HepG2 (cell line): ENCODE measurements at regions not wholly inside any gene's neighbourhood (a gene's known extent, or its start where the extent isn't known, plus 50 kb on each side); places are given as distances from the start of the nearest gene placed in this dataset.
A peak's percentile ranks its signal among the peaks of the same experiment; 100 is the strongest.

Experiments used
- ATAC-seq: fragments of 200-7000 bp; cut with Tn5 transposase; 3 replicates; pipeline ENCODE4 v1.9.1; 2020; ENCODE audit warnings: mild to moderate bottlenecking, moderate library complexity
- BruUV-seq: library from RNA; stranded (reverse); fragments of 400-500 nt; replicated peaks from 2 replicates; lab custom pipeline; 2021; lab: Mats Ljungman, UMichigan
- CTCF ChIA-PET: fragments of 300-600 bp; formaldehyde crosslinking; extraction: SDS; loops from one replicate; lab custom pipeline; 2021; ENCODE audit warnings: low total read pairs, inconsistent platforms, low intra/inter-chr PET ratio; lab: Yijun Ruan, JAX
- POLR2A ChIA-PET: fragments of 350-600 bp; sonication (Branson Sonifier 250); formaldehyde crosslinking; loops from one replicate; lab custom pipeline; 2020; ENCODE audit warnings: antibody characterized with exemption, inconsistent platforms; lab: Yijun Ruan, JAX
- DNase-seq: peaks from one replicate; pipeline ENCODE4 v3.0.0-alpha.2; 2015; ENCODE audit warnings: low spot score
- FAIRE-seq: peaks from 3 replicates; lab custom pipeline; 2011; peaks lifted over from hg19 to GRCh38; lab: Jason Lieb, UNC
- H2AFZ ChIP-seq: one replicate; pipeline ENCODE4 v1.6.1; 2011; ENCODE audit warnings: low read length, inconsistent platforms
- H3K27ac ChIP-seq: fragments of 300-600 bp; 3 replicates; pipeline ENCODE4 v1.8.0; 2011; ENCODE audit warnings: mixed run types, mild to moderate bottlenecking, mixed read lengths, low read length, inconsistent platforms; ENCODE audit not compliant: insufficient read depth; ENCODE audit errors: extremely low read length
- H3K27me3 ChIP-seq, 2 experiments: fragments of 200-600 bp in 1 of 2; 2 replicates in 1 of 2; 3 replicates in 1 of 2; pipeline versions ENCODE4 v1.6.0 to v1.8.0; 2011; ENCODE audit warnings: low read length in 2 of 2, mild to moderate bottlenecking in 2 of 2, moderate library complexity in 2 of 2, inconsistent platforms in 1 of 2; ENCODE audit not compliant: insufficient read depth in 2 of 2, control insufficient read depth in 1 of 2
- H3K36me3 ChIP-seq, 2 experiments: fragments of 200-600 bp in 1 of 2; replicated peaks in 1 of 2; 2 replicates in 1 of 2; 3 replicates in 1 of 2; pipeline versions ENCODE4 v1.5.1 to v1.8.0; 2011; ENCODE audit warnings: low read length in 2 of 2, inconsistent platforms in 1 of 2; ENCODE audit not compliant: insufficient read depth in 2 of 2, control insufficient read depth in 1 of 2
- H3K4me1 ChIP-seq: 2 replicates; pipeline ENCODE4 v1.5.1; 2012; ENCODE audit warnings: low read length, inconsistent platforms; ENCODE audit not compliant: insufficient read depth
- H3K4me2 ChIP-seq: 2 replicates; pipeline ENCODE4 v1.6.0; 2011; ENCODE audit warnings: low read depth, low read length, inconsistent platforms
- H3K4me3 ChIP-seq, 3 experiments: fragments of 200-600 bp in 1 of 3; sonication (generic), shearing (Covaris generic) in 1 of 3; replicated peaks in 1 of 3; 2 replicates each; pipeline ENCODE4 v1.5.1; 2011 to 2016; ENCODE audit warnings: low read length in 3 of 3, inconsistent platforms in 2 of 3, low read depth in 2 of 3, mild to moderate bottlenecking in 2 of 3, control low read depth in 1 of 3, mixed read lengths in 1 of 3; ENCODE audit not compliant: insufficient read depth in 1 of 3
- H3K79me2 ChIP-seq: one replicate; pipeline ENCODE4 v1.6.1; 2011; ENCODE audit warnings: low read length, inconsistent platforms; ENCODE audit not compliant: insufficient read depth
- H3K9ac ChIP-seq: 2 replicates; pipeline ENCODE4 v1.6.0; 2011; ENCODE audit warnings: mild to moderate bottlenecking, low read depth, low read length, inconsistent platforms; ENCODE audit not compliant: insufficient read depth
- H3K9me3 ChIP-seq: 2 replicates; pipeline ENCODE4 v1.5.1; 2012; ENCODE audit warnings: mild to moderate bottlenecking, low read length
- H4K20me1 ChIP-seq: 2 replicates; pipeline ENCODE4 v1.6.0; 2011; ENCODE audit warnings: inconsistent platforms, mild to moderate bottlenecking, low read length, moderate library complexity; ENCODE audit not compliant: insufficient read depth
- CEBPB ChIP-seq: IDR thresholded peaks from 2 replicates; pipeline ENCODE4 v1.6.1; 2011; ENCODE audit warnings: low read depth, low read length, improper control_type of control experiment, borderline replicate concordance
- CHD2 ChIP-seq: IDR thresholded peaks from 2 replicates; pipeline ENCODE4 v1.6.1; 2011; ENCODE audit warnings: low read depth, low read length, improper control_type of control experiment
- MAFF ChIP-seq: IDR thresholded peaks from 2 replicates; pipeline ENCODE4 v1.6.1; 2011; ENCODE audit warnings: low read depth, low read length, improper control_type of control experiment
- MAFK ChIP-seq, 2 experiments: IDR thresholded peaks in 1 of 2; conservative IDR thresholded peaks in 1 of 2; 2 replicates each; pipeline ENCODE4 v1.6.1; 2011; ENCODE audit warnings: improper control_type of control experiment in 2 of 2, low read length in 2 of 2
- MYC ChIP-seq: sonication (generic); formaldehyde crosslinking; IDR thresholded peaks from 2 replicates; pipeline ENCODE4 v1.9.0; 2021; ENCODE audit warnings: missing genetic modification reagents, borderline replicate concordance
- NCOA5 ChIP-seq: sonication (generic); formaldehyde crosslinking; IDR thresholded peaks from 2 replicates; pipeline ENCODE4 v1.4.0; 2020; ENCODE audit warnings: missing genetic modification reagents
- SMYD3 ChIP-seq: sonication (generic); formaldehyde crosslinking; IDR thresholded peaks from 2 replicates; pipeline ENCODE4 v1.8.1; 2023; ENCODE audit warnings: mild to moderate bottlenecking, missing genetic modification reagents
- ZFP36L2 ChIP-seq: sonication (generic); formaldehyde crosslinking; IDR thresholded peaks from 2 replicates; pipeline ENCODE4 v1.4.0; 2020; ENCODE audit warnings: missing genetic modification reagents
- ZNF256 ChIP-seq: sonication (generic); formaldehyde crosslinking; conservative IDR thresholded peaks from 2 replicates; pipeline ENCODE4 v1.4.0; 2020; ENCODE audit warnings: missing genetic modification reagents
- ZSCAN21 ChIP-seq: sonication (generic); formaldehyde crosslinking; IDR thresholded peaks from 2 replicates; pipeline ENCODE4 v1.8.0; 2022; ENCODE audit warnings: mild to moderate bottlenecking, missing genetic modification reagents, moderate library complexity, borderline replicate concordance
- WGBS: methylation state at CpG from one replicate; pipeline ENCODE4 v1.1.6; 2017; ENCODE audit warnings: low lambda C conversion rate; 5-methylcytosine and 5-hydroxymethylcytosine counted together
- in situ Hi-C: cut with HindIII; loops from 2 replicates; pipeline ENCODE4 v1.10.0; 2017; ENCODE audit warnings: low pct_unique_long_range_greater_than_20kb; ENCODE audit not compliant: extremely low pct_ligation_motif_present
- intact Hi-C: fragments of 100-400 bp; cut with micrococcal nuclease; formaldehyde crosslinking; loops from one replicate; pipeline ENCODE4 v1.10.0; 2022; ENCODE audit not compliant: unreplicated experiment
- TF ChIP-seq, protein P1 (sequence below): sonication (generic); formaldehyde crosslinking; IDR thresholded peaks from one replicate; pipeline ENCODE4 v1.5.1; 2020; ENCODE audit warnings: mild to moderate bottlenecking, missing genetic modification reagents; ENCODE audit errors: not compliant biosample characterization
- TF ChIP-seq, protein P2 (sequence below): IDR thresholded peaks from 2 replicates; pipeline ENCODE4 v1.6.1; 2016; ENCODE audit warnings: low read depth, borderline replicate concordance

DNA sequence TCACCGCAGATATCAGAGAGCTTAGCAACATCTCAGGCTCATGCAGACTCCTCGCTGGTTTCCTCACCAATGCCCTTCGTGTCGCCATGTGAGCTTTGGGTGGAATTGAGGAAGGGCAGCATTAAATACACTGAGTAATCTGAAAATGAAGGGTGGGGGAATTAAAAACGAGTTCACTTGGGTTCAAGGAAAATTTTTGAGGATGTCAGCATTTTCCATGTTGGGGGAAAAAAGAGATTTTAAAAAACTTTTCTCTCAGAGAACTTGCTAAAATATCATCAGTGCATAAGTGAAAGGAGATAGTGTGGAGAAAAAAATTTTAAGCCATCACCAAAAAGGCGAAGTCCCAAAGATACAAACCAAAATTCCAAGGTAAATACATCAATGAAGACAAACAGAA is 359.3 kb downstream of the KCNRG start:
- Histone ChIP-seq H3K36me3 (no peaks in the 10 kb centered on the region), H3K9ac (no peak overlapping the region), H4K20me1 (no peaks in the 10 kb centered on the region), H2AFZ (no peak overlapping the region), H3K79me2 (no peaks in the 10 kb centered on the region), H3K4me3 (no peak overlapping the region), H3K9me3 (peaks cover under 1% of the 10 kb centered on the region; the same call in 1 of the 2 replicates), H3K4me1 (peaks cover 17% of the 10 kb centered on the region), H3K4me2 (no peak overlapping the region), H3K27ac (no peak overlapping the region), H3K27me3 (no peaks in the 10 kb centered on the region)
- CTCF ChIA-PET: no interaction called here
- in situ Hi-C loops (no loop called here), intact Hi-C loops (no loop called here)
- no TSS peak for BruUV-seq
- DNase-seq (no peak), ATAC-seq (no peak), FAIRE-seq (no peak)
- 93% methylated on average over 6 of the region's 6 CpGs for WGBS
- POLR2A ChIA-PET: no interaction called here
- TF ChIP-seq MAFK (conservative IDR thresholded peaks at IDR 0.05 in 1 of 2, IDR thresholded peaks at IDR 0.05 in 1 of 2; ENCODE audit: low read length in 2 of 2): peak; percentile 85 to 93
- TF ChIP-seq ZNF256 (CRISPR knock-in tag): no peak
- TF ChIP-seq MAFF: peak; percentile 85

DNA sequence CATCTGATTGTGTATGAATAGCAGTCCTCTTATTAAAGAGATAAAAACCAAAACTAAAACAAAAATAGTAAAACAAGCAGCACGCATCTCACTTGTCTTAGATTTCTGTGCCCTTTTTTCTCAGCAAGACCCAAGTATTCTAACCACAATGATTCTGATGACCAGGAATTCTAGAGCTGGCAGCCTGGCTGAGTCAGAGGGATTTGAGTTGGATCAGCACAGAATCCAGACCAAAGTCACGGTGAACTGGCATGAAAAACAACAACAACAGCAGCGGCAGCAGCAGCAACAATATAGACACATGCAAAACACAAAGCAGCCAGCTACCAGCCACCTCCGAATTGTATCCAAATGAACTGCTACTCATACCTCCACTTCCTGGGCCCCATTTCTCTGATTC is 360.5 kb downstream of the KCNRG start:
- no peak for FAIRE-seq
- H4K20me1 ChIP-seq: no peaks in the 10 kb centered on the region
- CTCF ChIA-PET: no interaction called here
- H3K27me3 ChIP-seq: no peaks in the 10 kb centered on the region
- no TSS peak for BruUV-seq
- intact Hi-C loops: no loop called here
- H3K27ac ChIP-seq: no peak overlapping the region
- 57% methylated on average over 3 of the region's 4 CpGs for WGBS
- no peak overlapping the region for H3K4me3 ChIP-seq
- H3K9me3 ChIP-seq: peaks cover 14% of the 10 kb centered on the region
- H3K9ac ChIP-seq: no peak overlapping the region
- peaks cover 17% of the 10 kb centered on the region for H3K4me1 ChIP-seq
- H2AFZ ChIP-seq: no peak overlapping the region
- in situ Hi-C loops: no loop called here
- POLR2A ChIA-PET: no interaction called here
- no peak overlapping the region for H3K4me2 ChIP-seq
- no peaks in the 10 kb centered on the region for H3K79me2 ChIP-seq
- ATAC-seq: no peak
- no peaks in the 10 kb centered on the region for H3K36me3 ChIP-seq
- DNase-seq: no peak
- no peak for TF ChIP-seq SMYD3 (CRISPR knock-in tag)
- TF ChIP-seq, protein P1, sequence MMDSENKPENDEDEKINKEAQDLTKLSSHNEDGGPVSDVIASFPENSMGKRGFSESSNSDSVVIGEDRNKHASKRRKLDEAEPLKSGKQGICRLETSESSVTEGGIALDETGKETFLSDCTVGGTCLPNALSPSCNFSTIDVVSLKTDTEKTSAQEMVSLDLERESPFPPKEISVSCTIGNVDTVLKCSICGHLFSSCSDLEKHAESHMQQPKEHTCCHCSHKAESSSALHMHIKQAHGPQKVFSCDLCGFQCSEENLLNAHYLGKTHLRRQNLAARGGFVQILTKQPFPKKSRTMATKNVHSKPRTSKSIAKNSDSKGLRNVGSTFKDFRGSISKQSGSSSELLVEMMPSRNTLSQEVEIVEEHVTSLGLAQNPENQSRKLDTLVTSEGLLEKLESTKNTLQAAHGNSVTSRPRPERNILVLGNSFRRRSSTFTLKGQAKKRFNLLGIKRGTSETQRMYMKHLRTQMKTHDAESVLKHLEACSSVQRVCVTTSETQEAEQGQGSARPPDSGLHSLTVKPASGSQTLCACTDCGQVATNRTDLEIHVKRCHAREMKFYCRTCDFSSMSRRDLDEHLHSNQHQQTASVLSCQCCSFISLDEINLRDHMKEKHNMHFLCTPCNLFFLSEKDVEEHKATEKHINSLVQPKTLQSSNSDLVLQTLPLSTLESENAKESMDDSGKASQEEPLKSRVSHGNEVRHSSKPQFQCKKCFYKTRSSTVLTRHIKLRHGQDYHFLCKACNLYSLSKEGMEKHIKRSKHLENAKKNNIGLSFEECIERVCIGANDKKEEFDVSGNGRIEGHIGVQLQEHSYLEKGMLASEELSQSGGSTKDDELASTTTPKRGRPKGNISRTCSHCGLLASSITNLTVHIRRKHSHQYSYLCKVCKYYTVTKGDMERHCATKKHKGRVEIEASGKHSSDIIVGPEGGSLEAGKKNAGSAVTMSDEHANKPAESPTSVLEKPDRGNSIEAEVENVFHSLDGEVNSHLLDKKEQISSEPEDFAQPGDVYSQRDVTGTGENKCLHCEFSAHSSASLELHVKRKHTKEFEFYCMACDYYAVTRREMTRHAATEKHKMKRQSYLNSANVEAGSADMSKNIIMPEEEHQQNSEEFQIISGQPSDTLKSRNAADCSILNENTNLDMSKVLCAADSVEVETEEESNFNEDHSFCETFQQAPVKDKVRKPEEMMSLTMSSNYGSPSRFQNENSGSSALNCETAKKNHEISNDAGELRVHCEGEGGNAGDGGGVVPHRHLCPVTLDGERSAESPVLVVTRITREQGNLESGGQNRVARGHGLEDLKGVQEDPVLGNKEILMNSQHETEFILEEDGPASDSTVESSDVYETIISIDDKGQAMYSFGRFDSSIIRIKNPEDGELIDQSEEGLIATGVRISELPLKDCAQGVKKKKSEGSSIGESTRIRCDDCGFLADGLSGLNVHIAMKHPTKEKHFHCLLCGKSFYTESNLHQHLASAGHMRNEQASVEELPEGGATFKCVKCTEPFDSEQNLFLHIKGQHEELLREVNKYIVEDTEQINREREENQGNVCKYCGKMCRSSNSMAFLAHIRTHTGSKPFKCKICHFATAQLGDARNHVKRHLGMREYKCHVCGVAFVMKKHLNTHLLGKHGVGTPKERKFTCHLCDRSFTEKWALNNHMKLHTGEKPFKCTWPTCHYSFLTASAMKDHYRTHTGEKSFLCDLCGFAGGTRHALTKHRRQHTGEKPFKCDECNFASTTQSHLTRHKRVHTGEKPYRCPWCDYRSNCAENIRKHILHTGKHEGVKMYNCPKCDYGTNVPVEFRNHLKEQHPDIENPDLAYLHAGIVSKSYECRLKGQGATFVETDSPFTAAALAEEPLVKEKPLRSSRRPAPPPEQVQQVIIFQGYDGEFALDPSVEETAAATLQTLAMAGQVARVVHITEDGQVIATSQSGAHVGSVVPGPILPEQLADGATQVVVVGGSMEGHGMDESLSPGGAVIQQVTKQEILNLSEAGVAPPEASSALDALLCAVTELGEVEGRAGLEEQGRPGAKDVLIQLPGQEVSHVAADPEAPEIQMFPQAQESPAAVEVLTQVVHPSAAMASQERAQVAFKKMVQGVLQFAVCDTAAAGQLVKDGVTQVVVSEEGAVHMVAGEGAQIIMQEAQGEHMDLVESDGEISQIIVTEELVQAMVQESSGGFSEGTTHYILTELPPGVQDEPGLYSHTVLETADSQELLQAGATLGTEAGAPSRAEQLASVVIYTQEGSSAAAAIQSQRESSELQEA: no peak
- TF ChIP-seq CHD2: no peak
- TF ChIP-seq ZFP36L2 (CRISPR knock-in tag): no peak
- TF ChIP-seq ZSCAN21 (CRISPR knock-in tag): no peak
- TF ChIP-seq, protein P2, sequence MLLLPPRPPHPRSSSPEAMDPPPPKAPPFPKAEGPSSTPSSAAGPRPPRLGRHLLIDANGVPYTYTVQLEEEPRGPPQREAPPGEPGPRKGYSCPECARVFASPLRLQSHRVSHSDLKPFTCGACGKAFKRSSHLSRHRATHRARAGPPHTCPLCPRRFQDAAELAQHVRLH (CRISPR knock-in tag): no peak
- no peak for TF ChIP-seq MYC (CRISPR knock-in tag)
- TF ChIP-seq NCOA5: no peak
- no peak for TF ChIP-seq CEBPB
